H1 (cell line): ENCODE measurements at regions not wholly inside any gene's neighbourhood (a gene's known extent, or its start where the extent isn't known, plus 50 kb on each side); places are given as distances from the start of the nearest gene placed in this dataset.

Source experiments
- CHD2 ChIP-seq: IDR thresholded peaks from 2 replicates; pipeline ENCODE4 v1.6.1; 2012; ENCODE audit warnings: low read length, improper control_type of control experiment
- CTCF ChIP-seq, 3 experiments: IDR thresholded peaks; 1 replicate in 2 of 3; 2 replicates in 1 of 3; pipeline versions ENCODE4 v1.5.1 to v1.6.1; 2011; ENCODE audit warnings: low read length in 3 of 3, mild to moderate bottlenecking in 3 of 3, inconsistent platforms in 2 of 3, low read depth in 1 of 3, moderate library complexity in 1 of 3; ENCODE audit not compliant: insufficient read depth in 1 of 3; ENCODE audit errors: control extremely low read depth in 1 of 3
- HDAC2 ChIP-seq, 2 experiments: fragments of 300-600 bp in 1 of 2; sonication (generic) in 1 of 2; IDR thresholded peaks; 2 replicates each; pipeline ENCODE4 v1.6.1; 2011 to 2012; ENCODE audit warnings: low read depth in 2 of 2, low read length in 2 of 2, mild to moderate bottlenecking in 2 of 2, moderate library complexity in 2 of 2, borderline replicate concordance in 1 of 2, inconsistent platforms in 1 of 2
- NRF1 ChIP-seq: IDR thresholded peaks from 2 replicates; pipeline ENCODE4 v1.6.1; 2011; ENCODE audit warnings: mild to moderate bottlenecking, low read depth, low read length, improper control_type of control experiment
- POLR2A ChIP-seq, 2 experiments: IDR thresholded peaks; 1 replicate in 1 of 2; 2 replicates in 1 of 2; pipeline ENCODE4 v1.6.1; 2011; ENCODE audit warnings: low read depth in 2 of 2, low read length in 2 of 2, mild to moderate bottlenecking in 2 of 2; ENCODE audit errors: control extremely low read depth in 1 of 2
- SRF ChIP-seq: IDR thresholded peaks from 2 replicates; pipeline ENCODE4 v1.6.1; 2011; ENCODE audit warnings: mild to moderate bottlenecking, low read depth, low read length, moderate library complexity
- TAF1 ChIP-seq: IDR thresholded peaks from 2 replicates; pipeline ENCODE4 v1.6.1; 2011; ENCODE audit warnings: mild to moderate bottlenecking, low read depth, low read length

- TF ChIP-seq POLR2A (IDR thresholded peaks at IDR 0.05; ENCODE audit: control extremely low read depth in 1 of 2, low read depth in 2 of 2, low read length in 2 of 2) (no peak), TAF1 (no peak), HDAC2 (IDR thresholded peaks at IDR 0.05; ENCODE audit: borderline replicate concordance in 1 of 2, low read depth in 2 of 2, low read length in 2 of 2) (no peak), CHD2 (no peak), SRF (no peak), NRF1 (no peak), CTCF (IDR thresholded peaks at IDR 0.05; ENCODE audit: control extremely low read depth in 1 of 3, insufficient read depth in 1 of 3, low read depth in 1 of 3, low read length in 3 of 3) (no peak)
Measured at GRCh38 chr1:42055061-42055460, 98.1 kb upstream of the GUCA2B start.
